GF-D8 (cell line): ENCODE measurements at regions not wholly inside any gene's neighbourhood (a gene's known extent, or its start where the extent isn't known, plus 50 kb on each side); places are given as distances from the start of the nearest gene placed in this dataset.
"Not testable (repeated sequence)": the region's sequence is repeated elsewhere in the genome, so short reads cannot be mapped to it uniquely, and the experiment has no call there.

ENCODE experiments used
- DNase-seq: peaks from one replicate; lab custom pipeline; 2025; lab: John Stamatoyannopoulos, UW

DNA sequence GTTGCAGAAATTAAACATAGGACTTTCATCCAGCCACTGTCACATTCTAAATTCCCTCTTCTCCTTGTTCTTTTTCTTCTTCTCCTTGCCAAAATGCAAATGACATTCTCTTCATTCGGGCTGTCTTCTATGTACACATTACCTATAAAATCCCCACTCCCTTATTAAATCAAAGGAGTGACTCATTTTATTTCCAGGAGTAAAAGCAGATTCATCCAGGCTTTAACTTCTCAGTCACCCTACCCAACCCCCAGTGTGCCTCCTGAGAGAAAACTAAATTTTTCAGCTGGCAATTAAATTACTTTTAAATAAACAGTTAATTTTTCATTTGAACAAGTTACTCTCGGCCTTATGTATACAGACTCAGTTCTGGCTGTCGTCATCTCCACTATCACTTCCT lies 223.9 kb upstream of the SHH start:
- no peak for DNase-seq

DNA sequence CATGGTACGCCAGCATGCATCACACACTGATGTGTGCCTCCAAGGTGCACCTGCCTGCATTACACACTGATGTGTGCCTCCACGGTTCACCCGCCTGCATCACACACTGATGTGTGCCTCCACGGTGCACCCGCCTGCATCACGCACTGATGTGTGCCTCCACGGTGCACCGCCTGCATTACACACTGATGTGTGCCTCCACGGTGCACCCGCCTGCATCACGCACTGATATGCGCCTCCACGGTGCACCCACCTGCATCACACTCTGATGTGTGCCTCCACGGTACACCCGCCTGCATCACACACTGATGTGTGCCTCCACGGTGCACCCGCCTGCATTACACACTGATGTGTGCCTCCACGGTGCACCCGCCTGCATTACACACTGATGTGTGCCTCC lies 223.1 kb upstream of the SHH start:
- DNase-seq = not testable (repeated sequence)

DNA sequence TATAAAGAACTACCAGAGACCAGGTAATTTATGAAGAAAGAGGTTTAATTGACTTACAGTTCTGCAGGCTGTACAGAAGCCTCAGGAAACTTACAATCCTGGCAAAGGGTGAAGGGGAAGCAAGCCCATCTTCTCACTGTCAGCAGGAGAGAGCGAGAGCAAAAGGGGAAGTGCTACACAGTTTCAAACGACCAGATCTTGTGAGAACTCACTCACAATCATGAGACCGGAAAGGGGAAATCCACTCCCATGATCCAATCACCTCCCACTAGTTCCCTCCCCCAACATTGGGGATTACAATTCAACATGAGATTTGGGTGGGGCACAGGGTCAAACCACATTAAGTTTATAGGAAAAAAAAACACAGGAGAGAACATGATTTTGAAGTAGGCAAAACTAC lies 222.1 kb upstream of the SHH start:
- DNase-seq = peak; percentile 53

DNA sequence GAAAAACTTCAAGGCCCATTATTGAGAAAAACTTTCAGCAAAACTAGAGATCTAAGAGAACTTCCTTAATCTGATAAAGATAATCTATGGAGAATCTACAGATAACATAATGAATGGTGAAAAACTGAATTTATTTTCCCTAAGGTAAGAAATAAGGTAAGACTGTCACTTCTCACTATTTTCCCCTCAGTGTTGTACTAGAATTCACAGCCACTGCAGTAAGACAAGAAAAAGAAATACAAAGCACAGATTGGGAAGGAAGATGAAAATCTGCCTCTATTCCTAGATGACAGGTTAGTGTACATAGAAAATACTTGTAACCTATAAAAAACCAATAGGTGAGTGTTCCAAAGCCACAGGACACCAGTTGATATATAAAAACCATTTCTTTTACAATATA lies 220.7 kb upstream of the SHH start:
- no peak for DNase-seq

DNA sequence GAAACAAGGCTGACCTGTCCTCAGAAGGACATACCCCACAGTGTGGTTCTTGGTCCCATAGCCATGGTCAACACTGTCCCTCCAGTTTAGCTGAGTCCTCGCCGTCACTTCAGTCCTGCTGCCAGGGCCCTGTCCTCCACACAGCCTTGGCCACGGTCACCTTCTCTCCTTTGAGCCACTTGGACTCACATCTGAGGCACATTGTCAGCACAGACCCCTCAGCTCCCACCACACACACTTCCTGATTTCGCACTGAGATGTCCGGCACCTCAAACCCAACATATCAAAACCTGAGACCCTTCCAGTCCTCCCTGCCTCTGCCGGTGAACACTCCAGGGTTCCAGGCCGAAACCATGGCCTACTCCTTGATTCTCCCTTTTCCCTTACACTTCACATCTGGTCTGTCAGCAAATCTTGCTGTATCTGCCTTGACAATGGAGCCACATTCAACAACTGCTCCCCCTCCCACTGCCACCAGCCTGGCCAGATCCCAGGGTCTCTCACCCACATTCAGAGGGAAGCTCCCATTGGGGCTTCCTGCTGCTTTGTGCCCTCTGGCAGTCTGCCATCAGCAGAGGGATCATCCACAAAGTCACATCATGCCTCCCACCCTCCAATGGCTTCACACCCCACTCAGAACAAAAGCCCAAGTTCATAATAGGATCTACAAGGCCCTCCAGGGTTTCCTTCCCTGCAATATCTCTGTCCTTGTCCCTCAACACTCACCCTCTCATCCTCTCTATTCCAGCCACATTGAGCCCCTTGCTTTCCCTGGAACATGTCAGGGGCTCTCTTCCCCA lies 219.6 kb upstream of the SHH start:
- no peak for DNase-seq

DNA sequence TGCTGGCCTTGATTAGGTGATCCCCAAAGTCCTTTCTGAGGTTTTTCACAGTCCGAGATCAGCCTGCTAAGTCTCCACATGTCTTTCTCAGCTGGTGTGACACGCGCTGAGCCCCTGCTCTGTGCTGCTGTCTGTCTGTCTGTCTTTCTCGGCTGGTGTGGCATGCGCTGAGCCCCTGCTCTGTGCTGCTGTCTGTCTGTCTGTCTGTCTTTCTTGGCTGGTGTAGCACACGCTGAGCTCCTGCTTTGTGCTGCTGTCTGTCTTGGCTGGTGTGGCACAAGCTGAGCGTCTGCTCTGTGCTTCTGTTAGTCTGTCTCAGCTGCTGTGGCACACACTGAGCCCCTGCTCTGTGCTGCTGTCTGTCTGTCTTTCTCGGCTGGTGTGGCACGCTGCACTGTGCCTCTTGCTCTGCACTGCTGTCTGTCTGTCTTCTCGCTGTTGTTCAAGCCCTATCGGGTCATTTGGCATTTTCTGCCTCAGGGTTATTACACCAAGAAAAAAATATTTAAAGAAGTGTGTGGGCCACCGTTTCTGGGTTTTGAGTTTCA lies 217.3 kb upstream of the SHH start:
- no peak for DNase-seq

DNA sequence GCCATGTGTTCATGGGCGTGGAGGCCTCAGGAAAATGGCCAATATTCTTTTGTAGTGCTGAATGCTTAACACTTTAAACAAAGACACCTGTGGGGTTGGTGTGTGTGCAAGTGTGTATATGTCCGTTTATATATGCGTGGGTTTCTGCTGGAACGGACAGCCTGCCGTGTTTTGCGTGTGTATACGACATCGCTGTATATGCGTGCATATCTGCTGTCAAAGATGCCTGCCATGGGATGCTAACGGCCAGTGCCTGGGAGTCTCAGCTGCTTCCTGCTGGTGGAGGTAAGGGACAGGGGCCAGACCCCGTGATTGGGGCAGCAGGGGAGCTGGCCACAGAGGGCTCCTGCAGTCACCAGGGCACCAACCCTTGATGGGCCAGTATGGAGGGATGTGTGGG lies 216.3 kb upstream of the SHH start:
- DNase-seq = no peak

DNA sequence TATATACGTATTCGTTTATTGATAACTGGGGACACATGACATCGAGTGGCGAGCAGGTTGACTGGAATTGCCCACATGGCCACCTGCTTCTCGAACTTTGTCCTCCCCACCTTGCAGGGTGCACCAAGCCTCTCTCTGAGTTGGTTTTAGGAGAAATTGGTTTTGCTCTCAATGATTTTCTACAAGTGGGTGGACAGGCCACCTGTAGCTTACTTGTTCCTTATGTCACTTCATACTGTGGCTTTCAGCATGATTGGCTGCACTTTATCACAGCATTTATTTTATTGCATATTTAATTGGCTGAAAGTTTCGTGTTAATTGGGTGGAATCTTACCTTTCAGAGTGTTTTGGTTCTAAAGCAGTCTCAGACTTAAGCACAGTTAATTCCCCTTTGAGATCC lies 215.6 kb upstream of the SHH start:
- DNase-seq = no peak

DNA sequence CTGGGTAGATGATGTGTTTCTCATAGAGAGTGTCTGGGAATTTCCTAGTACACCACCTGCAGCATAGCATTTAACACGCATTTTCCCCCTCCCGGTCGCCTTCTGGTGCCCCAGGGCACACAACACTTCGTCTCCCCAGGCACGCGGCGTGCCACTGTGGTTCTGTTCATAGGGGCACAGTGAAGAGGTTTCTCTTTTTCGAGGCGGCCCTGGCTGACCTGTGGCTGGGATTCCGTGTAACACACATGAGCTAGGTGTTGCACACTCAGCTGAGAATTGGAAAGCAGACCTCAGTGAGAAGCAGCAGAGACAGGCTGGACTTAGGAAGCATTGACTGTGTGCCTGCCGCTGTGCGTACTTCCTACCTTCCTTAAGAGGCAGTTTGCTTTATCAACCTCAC lies 214.3 kb upstream of the SHH start:
- no peak for DNase-seq

DNA sequence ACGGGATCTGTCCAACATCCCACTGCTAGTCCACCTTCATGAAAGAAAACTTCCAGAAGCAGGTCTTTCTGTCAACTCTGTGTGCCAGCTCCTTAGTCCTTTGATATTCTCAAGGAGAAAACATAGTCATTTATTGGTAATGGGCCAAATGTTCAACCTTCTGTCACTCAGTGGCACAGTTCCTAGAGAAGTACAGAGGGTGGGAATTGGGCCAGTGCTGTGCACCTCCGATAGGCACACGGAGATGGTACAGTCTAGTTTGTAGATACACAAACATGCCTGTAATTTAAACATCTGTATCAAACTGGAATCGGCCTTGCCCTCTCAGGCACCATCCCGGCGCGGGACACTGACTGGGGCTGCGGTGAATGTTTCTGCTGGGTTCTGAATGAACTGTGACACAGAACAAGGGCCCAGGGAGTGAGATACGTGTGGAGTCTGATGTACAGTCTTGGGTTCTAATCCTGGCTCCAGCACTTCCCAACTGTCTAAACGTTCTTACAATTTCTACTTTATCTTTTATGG lies 213.9 kb upstream of the SHH start:
- no peak for DNase-seq

DNA sequence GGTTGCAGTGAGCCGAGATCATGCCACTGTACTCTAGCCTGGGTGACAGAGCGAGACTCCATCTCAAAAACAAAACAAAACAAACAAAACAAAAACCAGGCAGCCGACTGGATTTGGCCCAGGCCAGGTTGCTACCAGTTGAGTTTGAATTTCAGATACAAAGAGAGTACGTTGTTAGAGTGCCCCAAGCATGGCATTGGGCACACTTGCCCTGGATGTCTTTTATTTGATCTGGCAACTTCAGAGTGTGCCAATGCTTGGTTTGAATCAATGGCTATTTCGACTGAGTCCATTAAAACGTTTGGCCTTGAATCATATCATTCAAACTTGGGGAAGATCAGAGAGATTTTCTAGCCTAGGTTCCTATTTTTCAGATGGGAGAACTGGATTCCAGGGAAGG lies 213.4 kb upstream of the SHH start:
- DNase-seq = no peak

DNA sequence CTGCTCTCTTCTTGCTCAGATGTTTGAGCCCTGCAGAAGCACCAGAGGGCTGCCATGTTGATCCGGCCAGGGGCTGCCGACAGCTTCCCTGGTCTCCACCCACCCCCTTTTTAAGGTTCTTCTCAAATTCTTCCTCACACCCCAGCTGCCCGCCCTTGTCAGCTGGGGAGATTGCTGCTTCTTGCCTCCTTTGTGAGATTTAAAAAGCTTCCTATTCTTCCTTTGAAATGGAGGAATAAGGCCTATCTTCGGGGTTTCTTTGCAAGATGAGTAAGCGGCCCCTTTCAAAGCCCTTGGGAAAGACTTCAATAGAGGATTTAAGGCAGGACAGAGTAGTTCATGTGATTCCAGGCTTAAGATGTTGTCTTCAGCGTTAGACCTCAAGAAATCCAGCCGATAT lies 211.9 kb upstream of the SHH start:
- DNase-seq = no peak

DNA sequence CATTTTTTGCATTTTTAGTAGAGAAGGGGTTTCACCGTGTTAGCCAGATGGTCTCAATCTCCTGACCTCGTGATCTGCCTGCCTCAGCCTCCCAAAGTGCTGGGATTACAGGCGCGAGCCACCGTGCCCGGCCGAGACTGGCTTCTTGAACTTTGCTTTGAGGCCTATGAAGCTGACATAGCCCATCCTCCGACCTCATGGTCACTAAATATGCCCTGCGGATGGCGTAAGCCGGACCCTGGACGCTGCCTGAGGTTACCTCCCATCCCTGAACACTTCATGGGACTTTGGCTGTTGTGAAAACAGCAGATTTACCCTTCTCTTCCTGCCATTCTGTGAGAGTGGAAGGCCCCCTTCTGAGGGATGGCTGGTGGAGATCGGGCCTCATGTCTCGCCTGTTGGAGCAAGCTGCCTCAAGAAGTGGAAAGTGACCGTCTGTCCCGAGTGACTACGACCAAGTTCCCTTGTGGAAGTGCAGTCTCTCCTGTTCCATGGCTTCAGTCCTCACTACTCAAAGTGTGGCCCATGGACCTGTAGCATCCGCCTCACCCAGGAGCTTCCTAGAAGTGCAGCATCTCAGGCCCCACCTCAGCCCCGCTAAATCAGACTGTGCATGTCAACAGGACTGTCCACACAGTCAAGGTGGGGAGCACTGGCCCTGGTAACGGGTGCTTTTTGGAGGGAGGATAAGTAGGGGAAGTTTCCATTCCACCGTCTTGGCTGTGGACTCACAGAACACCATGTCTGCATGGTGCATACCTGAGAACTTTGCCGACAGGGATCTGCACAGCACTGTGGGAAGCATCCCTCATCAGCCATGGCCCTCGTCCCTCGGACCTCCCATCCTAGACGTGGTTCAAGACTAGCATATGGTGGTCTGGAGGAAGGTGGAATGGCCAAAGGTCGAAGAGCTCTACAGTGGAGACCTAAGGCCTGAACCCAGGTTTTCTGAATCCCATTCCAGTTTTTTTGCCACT lies 210.5 kb upstream of the SHH start:
- DNase-seq = no peak

DNA sequence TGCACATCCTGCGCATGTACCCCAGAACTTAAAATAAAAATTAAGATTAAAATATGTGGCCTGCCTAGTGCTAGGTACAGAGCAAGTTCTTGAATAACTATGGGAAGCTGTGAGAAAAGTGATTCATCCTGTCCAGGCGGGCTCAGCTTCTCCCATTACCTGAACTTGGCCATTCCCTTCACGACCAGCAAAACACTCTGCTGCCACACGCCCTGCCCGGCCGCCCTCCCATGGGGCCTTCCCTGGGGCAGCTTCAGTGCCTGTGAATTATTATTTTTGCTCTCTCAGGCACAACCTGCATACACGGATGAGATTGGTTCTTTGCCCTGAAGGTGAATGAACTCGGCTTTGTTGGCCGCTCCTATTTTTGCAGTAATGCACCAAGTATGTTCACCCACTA lies 209.2 kb upstream of the SHH start:
- DNase-seq = no peak

DNA sequence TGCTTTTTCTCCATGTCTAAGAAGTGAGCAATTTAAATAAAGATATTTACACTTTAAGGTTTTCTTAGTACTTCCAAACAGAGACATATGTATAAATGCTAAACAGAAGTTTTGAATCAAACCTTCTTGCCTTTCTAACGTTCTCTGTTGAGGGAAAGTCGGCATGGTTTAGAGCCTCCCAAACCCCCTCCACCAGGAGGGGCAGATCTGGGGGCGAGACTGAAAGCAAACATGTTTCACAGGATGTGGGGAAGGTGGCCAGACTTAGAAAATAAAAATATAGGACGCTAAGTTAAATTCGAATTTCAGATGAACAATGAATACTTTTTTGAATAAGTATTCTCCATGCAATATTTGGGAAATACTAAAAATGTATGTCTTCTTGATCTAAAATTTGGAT lies 208.3 kb upstream of the SHH start:
- DNase-seq = no peak

DNA sequence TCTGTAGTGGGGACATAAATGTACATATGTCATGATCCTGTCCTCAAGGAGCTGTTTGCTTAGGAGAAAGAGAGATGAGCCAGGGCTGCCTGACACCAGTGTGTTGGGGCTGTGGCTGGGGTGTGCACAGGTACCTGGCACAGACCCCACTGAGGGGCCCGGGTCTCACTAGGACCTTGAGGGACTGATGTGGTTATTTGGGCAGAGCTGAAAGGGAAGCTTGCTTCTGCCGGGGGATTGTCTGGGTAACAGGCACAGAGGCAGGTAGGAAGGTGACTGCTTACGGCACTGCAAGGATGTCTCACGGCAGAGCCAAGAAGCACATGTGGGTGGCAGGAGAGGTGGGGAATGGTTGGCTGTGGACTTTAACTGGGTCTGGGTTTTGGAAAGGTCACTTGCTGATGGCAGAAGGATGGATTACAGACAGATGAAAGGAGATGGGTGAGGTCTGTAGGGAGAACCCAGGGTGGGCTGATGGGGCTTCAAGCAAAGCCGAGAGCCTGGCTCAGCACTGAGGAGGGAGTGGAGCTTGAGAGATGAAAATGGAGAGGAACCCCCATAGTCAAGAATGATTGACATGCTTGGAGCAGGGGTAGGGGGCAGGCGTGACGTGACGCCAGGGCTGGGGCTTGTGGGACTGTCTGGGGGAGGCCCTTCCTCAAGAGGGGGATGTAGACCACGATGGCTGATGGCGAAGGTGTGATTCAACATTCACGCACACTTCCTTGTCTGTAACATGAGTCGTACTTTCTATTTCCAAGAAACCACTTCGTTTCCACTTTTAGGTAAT lies 207.7 kb upstream of the SHH start:
- DNase-seq = no peak

DNA sequence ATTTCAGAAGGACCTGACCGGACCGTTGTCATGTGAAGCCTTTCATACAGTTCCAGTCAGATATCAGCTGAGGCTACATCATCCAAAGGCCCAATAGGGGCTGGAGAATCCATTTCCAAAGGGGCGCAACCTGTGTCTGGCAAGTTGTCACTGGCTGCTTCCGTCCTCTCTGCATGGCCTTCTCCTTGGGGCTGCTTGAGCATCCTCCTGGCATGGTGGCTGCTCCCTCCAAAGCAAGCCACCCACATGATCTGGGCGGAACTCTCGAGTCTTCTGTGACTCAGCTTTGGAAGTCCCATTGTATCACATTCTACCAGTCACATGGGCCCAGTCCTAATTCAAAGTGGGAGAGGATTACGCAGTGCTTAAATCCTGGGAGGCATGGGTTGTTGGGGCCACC lies 207.0 kb upstream of the SHH start:
- DNase-seq = no peak

DNA sequence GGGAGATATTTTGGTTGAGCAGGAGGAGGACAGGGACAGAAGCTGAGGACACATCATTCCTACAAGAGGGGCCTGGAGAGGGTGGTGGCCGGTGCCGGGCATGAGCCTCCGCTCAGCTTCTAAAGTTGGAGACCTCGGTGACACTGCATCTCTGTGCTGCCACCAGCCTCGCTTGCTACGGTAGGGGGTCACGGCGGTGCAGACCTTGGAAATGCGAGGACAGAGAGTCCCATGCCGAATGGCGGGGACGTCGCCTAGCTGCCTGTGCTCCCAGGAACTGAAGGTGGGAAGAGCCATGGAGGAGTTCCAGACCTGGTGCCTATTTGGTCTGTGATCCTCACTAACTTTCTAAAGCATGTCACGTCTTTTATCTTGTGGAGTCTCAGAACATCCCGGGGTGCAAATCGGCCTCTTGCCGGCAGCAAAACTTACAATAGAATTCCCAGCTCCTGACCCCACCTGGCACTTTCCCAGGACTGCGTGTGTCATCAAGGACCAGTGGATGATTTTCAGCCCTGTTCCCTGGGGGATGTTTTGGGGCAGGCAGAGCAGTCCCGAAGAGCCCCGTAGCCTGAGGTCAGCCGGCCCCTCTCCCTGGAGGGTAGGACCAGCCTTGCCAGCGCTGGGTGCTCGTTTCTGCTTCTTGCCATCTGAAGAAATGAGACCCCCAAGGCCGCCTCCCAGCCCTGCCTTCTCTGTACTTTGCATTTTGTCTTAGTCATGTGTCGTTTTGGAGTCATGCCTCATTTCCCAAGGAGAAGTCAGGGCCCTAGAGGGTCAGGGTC lies 205.8 kb upstream of the SHH start:
- DNase-seq = no peak

DNA sequence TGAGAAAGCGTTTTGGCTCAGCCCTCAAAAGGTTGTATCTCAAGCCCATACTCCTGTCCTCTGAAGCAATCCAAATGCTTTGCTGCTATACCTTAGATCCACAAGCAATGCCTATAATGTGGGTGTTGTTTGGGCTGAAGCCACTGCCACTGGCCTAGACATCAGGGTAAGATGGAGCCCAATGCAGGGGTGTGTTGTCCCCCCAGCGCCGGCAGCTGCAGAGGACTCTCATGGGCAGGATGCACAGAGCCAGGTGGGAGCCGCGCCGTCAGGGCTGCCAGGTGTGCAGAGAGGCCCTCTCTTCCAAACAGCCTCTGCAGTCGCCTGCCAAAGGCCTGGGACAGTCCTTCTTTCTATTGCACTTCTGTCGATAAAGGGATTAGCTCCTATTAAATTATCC lies 205.2 kb upstream of the SHH start:
- DNase-seq = no peak

DNA sequence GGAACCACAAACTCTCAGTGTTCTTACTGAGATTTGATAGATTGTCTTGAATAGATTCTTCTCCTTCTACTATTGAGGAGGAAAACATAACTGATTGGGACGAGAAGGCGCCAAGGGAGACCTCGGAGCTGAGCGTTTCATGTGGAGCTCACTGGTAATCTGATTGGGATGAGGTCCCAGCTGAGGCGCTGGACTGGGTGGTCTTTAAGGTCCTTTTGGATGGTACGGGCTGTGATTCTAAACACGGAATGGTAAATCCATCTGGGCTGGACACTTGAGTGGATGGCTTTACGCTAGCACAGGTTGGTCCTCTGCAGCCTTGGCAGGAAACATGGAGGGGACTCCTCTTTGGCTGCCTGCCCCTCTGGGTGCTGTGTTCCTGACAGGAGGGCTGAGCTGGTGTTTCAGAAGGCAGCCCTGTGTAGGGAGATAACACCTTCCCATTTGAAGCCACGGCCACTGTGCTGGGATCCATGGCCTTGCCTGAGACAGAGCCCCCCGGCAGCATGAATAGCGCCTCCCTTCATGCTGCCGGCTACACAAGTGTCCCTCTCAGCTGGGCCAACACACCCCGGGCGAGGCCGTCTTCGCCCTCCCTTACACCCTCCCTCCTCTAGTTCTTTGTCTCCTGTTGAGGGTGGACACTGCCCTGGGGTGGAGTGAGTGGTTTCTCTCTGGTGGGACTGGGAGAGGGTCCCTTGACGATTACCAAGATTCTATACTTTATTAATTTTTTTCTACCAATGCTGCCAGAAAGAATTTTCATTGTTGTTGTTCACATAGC lies 203.2 kb upstream of the SHH start:
- no peak for DNase-seq
